ENCODE measurements at regions not wholly inside any gene's neighbourhood (a gene's known extent, or its start where the extent isn't known, plus 50 kb on each side); places are given as distances from the start of the nearest gene placed in this dataset.

DNA sequence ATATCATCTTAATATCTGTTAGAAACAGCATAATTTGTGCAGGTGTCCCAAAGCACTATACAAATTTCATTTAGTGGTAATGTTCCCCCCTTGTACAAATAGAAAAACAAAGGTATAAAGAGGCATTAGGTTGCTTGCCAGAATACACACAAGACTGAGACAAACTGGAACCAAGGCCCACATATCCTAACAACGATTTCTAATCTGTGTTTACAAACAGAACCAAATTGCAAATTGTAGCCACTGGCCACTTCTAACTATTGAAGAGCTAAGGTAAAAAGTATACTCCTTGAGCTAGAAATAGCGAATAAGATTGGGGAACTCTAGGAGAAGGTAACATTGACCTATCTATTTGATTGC, 526.1 kb downstream of the KLF12 start:
- TF ChIP-seq, protein P1, sequence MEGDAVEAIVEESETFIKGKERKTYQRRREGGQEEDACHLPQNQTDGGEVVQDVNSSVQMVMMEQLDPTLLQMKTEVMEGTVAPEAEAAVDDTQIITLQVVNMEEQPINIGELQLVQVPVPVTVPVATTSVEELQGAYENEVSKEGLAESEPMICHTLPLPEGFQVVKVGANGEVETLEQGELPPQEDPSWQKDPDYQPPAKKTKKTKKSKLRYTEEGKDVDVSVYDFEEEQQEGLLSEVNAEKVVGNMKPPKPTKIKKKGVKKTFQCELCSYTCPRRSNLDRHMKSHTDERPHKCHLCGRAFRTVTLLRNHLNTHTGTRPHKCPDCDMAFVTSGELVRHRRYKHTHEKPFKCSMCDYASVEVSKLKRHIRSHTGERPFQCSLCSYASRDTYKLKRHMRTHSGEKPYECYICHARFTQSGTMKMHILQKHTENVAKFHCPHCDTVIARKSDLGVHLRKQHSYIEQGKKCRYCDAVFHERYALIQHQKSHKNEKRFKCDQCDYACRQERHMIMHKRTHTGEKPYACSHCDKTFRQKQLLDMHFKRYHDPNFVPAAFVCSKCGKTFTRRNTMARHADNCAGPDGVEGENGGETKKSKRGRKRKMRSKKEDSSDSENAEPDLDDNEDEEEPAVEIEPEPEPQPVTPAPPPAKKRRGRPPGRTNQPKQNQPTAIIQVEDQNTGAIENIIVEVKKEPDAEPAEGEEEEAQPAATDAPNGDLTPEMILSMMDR (IDR thresholded peaks at IDR 0.05): no peak
- no peak for TF ChIP-seq POLR2A (IDR thresholded peaks at IDR 0.05)

All from ovary (tissue), 3 donors.